ENCODE measurements at regions not wholly inside any gene's neighbourhood (a gene's known extent, or its start where the extent isn't known, plus 50 kb on each side); places are given as distances from the start of the nearest gene placed in this dataset.
A peak's percentile ranks its signal among the peaks of the same experiment; 100 is the strongest.

DNA sequence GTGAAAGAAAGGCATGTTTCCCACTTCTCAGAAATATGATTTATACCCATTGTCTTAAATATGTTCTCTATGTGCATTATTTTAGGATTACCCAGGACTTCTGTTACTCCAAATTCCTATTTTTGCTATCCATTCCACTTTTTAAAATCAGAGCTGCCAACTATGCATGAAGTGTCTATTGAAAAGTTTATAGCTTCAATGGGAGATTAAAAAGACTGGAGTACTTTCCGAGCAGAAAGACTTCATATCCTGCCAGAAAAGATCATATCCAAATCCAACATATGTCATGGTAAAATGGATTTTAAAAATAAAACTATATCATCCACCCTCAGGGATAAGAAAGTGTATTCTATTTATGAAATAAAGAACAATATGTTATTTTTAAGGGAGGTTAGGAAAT is 212.7 kb downstream of the COL12A1 start:
- no peaks in the 10 kb centered on the region for H3K9me3 ChIP-seq
- TF ChIP-seq POLR2AphosphoS5 (IDR thresholded peaks at IDR 0.05) (no peak), EP300 (IDR thresholded peaks at IDR 0.05) (no peak), POLR2A (IDR thresholded peaks at IDR 0.05) (no peak)
- TF ChIP-seq, protein P1, sequence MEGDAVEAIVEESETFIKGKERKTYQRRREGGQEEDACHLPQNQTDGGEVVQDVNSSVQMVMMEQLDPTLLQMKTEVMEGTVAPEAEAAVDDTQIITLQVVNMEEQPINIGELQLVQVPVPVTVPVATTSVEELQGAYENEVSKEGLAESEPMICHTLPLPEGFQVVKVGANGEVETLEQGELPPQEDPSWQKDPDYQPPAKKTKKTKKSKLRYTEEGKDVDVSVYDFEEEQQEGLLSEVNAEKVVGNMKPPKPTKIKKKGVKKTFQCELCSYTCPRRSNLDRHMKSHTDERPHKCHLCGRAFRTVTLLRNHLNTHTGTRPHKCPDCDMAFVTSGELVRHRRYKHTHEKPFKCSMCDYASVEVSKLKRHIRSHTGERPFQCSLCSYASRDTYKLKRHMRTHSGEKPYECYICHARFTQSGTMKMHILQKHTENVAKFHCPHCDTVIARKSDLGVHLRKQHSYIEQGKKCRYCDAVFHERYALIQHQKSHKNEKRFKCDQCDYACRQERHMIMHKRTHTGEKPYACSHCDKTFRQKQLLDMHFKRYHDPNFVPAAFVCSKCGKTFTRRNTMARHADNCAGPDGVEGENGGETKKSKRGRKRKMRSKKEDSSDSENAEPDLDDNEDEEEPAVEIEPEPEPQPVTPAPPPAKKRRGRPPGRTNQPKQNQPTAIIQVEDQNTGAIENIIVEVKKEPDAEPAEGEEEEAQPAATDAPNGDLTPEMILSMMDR (IDR thresholded peaks at IDR 0.05), result no peak

DNA sequence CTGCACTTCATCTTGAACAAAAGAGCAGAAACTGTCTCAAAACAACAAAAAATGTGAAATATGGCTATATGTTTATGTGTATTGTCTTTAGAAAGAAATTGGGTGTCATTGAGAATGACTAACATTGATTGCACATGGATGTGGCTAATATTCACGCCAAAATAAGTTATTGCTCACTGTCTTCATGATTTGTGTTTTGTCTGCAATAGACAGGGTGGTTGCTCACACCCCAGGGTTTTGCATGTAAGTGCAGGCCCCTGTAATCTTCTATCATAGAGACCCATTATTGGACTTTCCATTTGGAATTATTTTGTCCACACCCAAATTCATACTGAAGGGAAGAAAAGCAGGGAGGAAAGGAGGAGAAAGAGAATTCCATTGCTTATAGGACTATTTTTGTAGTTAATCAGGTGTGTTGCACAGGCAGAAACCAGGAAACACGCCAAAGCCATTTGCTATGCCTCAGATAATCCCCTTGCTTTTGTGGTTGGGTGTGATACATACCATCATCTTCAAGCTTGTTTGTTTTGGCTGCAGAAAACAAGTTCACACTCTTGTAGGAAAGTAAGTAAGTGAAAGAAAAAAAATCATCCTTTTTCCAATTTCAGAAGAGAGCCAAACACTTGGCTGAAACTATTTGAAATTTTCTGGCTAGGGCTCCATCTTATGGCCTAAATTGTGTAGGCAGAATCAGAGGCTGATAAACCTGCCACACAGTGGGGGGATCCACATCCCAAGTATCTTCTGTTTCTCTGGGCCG is 214.1 kb downstream of the COL12A1 start:
- 81% methylated on average over 3 of the region's 3 CpGs for WGBS, 2 donors
- DNase-seq (no peak), ATAC-seq (ENCODE audit: low FRiP score in 2 of 2) (peak in 1 of 2 donors; percentile 26)
- Histone ChIP-seq H3K27ac (no peak overlapping the region), H3K36me3 (no peaks in the 10 kb centered on the region), H3K4me1 (no peaks in the 10 kb centered on the region), H3K9me3 (peaks cover 0 to 5% (median 1%) of the 10 kb centered on the region in 4 donors), H3K27me3 (no peaks in the 10 kb centered on the region), H3K4me3 (no peak overlapping the region)
- TF ChIP-seq EP300 (IDR thresholded peaks at IDR 0.05) (no peak), POLR2A (IDR thresholded peaks at IDR 0.05) (no peak), POLR2AphosphoS5 (IDR thresholded peaks at IDR 0.05) (no peak)
- TF ChIP-seq, protein P1 (IDR thresholded peaks at IDR 0.05), result no peak

More for the DNA sequence above, 212.7 kb downstream of the COL12A1 start:
- no peaks in the 10 kb centered on the region for H3K36me3 ChIP-seq
- no peak overlapping the region for H3K4me3 ChIP-seq
- no peaks in the 10 kb centered on the region for H3K4me1 ChIP-seq
- no peaks in the 10 kb centered on the region for H3K27me3 ChIP-seq
- ATAC-seq (ENCODE audit: low FRiP score in 2 of 2) (no peak), DNase-seq (no peak)
- 71 to 75% methylated on average over 1 of the region's 1 CpG for WGBS, 2 donors
- H3K27ac ChIP-seq, result no peak overlapping the region

DNA sequence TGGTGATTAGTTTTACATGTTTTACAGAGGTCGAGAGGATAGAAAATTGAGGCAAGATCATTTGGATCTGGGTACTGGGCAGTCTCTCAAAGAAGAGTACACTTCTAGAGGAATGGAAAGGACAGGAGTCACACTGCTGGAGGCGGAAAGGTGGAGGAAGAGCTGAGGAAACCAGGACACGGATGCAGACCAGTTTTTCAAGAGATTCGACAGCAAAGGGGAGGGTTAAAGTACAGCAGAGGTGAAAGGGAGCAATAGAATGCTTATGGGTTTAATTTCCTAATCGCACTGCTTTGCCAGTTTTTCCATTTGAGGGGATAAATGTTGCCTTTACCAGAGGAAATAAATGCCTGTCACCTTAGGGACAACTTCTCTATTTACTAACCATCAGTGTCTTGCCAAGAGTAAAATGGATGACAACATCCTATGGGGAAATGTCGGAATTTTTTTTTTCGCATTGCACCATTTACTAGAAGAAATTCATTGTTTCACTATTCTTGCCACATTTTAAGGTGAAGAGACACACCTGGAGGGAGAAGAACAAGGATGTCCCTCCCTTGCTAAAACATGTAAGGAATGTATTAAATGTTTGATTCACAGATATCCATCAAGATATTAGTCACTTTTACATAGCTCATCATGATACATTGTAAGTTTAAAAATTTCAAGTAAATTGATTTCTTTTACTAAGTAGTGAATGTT is 226.6 kb downstream of the COL12A1 start:
- no peak overlapping the region for H3K4me3 ChIP-seq
- no peaks in the 10 kb centered on the region for H3K9me3 ChIP-seq
- no peaks in the 10 kb centered on the region for H3K36me3 ChIP-seq
- no peak for ATAC-seq (ENCODE audit: low FRiP score in 2 of 2)
- TF ChIP-seq POLR2A (IDR thresholded peaks at IDR 0.05) (no peak), EP300 (IDR thresholded peaks at IDR 0.05) (no peak), POLR2AphosphoS5 (IDR thresholded peaks at IDR 0.05) (no peak)
- TF ChIP-seq, protein P1 (IDR thresholded peaks at IDR 0.05), result no peak
- H3K27ac ChIP-seq, result no peak overlapping the region
- 87 to 94% methylated on average over 7 of the region's 7 CpGs for WGBS, 2 donors
- no peaks in the 10 kb centered on the region for H3K4me1 ChIP-seq
- H3K27me3 ChIP-seq, result no peaks in the 10 kb centered on the region
- no peak for DNase-seq

DNA sequence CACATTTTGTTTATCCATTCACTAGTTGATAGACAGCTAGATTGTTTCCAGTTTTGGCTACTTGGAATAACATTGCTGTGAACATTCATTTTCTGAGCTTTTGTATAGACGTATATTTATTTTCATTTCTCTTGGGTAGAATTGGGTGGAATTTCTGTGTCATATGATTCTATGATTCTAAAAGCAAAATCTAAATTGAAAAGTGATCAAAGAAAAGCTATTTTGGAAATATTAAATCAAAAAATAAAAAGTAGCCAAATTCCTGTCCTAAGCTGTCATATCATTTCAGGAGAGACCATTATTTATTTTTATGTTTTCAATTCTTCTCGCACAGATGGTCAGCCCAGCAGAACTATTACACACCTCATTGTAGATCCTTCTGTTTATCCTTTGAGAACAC is 229.2 kb downstream of the COL12A1 start:
- H3K36me3 ChIP-seq, result no peaks in the 10 kb centered on the region
- H3K27me3 ChIP-seq, result no peaks in the 10 kb centered on the region
- WGBS, 2 donors, result 57 to 80% methylated on average over 2 of the region's 2 CpGs
- no peaks in the 10 kb centered on the region for H3K9me3 ChIP-seq
- DNase-seq, result no peak
- no peak for ATAC-seq (ENCODE audit: low FRiP score in 2 of 2)
- TF ChIP-seq, protein P1 (IDR thresholded peaks at IDR 0.05), result no peak
- TF ChIP-seq POLR2A (IDR thresholded peaks at IDR 0.05), result no peak
- no peak overlapping the region for H3K4me3 ChIP-seq
- no peaks in the 10 kb centered on the region for H3K4me1 ChIP-seq
- H3K27ac ChIP-seq, result no peak overlapping the region

Data from upper lobe of left lung (tissue), 6 donors.